Left lung (tissue), 4 donors: ENCODE measurements at regions not wholly inside any gene's neighbourhood (a gene's known extent, or its start where the extent isn't known, plus 50 kb on each side); places are given as distances from the start of the nearest gene placed in this dataset.

Source experiments
- ATAC-seq: fragments of 200-7000 bp; cut with Tn5 transposase; one replicate; pipeline ENCODE4 v1.9.1; 2020; ENCODE audit warnings: moderate library complexity
- DNase-seq, 4 donors: peaks; one replicate each; pipeline ENCODE4 v3.0.0-alpha.2; 2013 to 2020
- H3K27ac ChIP-seq, 2 donors: fragments of 200-600 bp; sonication (generic) in 1 of 2; one replicate each; pipeline versions ENCODE4 v1.5.0 to v1.8.0; 2020 to 2021
- H3K27me3 ChIP-seq, 2 donors: fragments of 200-600 bp; sonication (generic) in 1 of 2; one replicate each; pipeline versions ENCODE4 v1.5.0 to v1.8.0; 2020 to 2021
- H3K36me3 ChIP-seq, 2 donors: fragments of 200-600 bp; sonication (generic) in 1 of 2; one replicate each; pipeline versions ENCODE4 v1.5.0 to v1.8.0; 2020 to 2021
- H3K4me1 ChIP-seq, 2 donors: fragments of 200-600 bp; one replicate each; pipeline ENCODE4 v1.8.0; 2021
- H3K4me3 ChIP-seq, 2 donors: fragments of 200-600 bp; sonication (generic) in 1 of 2; one replicate each; pipeline versions ENCODE4 v1.5.0 to v1.8.0; 2020 to 2021; ENCODE audit warnings: mild to moderate bottlenecking in 1 of 2
- H3K9me3 ChIP-seq, 2 donors: fragments of 200-600 bp; sonication (generic) in 1 of 2; one replicate each; pipeline versions ENCODE4 v1.5.0 to v1.8.0; 2020 to 2021
- intact Hi-C, 2 donors: fragments of 100-400 bp; cut with DNase I; formaldehyde crosslinking; loops; one replicate each; pipeline versions ENCODE4 v1.11.2 to v1.14.2; 2022
- TF ChIP-seq, protein P1 (sequence below), 2 donors: fragments of 200-600 bp; sonication (generic) in 1 of 2; IDR thresholded peaks; one replicate each; pipeline versions ENCODE4 v1.5.0 to v1.8.0; 2021; ENCODE audit warnings: antibody characterized with exemption in 2 of 2
- donor health status: DM: no; HTN: yes; CAD: no.
- donor health status: DM: no; HTN: no; CAD: no.

DNA sequence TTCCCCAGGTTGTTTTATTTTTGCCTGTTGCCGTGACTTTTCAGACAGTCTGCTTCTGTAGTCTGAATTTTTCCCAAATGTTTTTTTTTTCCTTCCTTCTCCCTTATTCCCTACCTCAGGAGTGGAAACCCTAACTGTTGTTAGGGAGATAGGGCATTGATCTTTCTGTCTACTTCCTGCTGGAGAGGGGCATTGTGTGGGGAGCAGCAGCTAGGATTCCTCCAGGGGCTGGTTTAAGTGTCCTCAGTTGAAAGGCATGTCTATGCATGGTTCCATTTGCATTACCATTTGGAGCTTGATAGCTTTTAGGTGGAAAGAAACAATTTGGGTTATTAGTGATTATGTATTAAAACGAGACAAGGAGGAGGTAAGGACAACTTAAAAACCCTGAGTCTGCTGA is 383.9 kb downstream of the DCAF12L2 start:
- TF ChIP-seq, protein P1, sequence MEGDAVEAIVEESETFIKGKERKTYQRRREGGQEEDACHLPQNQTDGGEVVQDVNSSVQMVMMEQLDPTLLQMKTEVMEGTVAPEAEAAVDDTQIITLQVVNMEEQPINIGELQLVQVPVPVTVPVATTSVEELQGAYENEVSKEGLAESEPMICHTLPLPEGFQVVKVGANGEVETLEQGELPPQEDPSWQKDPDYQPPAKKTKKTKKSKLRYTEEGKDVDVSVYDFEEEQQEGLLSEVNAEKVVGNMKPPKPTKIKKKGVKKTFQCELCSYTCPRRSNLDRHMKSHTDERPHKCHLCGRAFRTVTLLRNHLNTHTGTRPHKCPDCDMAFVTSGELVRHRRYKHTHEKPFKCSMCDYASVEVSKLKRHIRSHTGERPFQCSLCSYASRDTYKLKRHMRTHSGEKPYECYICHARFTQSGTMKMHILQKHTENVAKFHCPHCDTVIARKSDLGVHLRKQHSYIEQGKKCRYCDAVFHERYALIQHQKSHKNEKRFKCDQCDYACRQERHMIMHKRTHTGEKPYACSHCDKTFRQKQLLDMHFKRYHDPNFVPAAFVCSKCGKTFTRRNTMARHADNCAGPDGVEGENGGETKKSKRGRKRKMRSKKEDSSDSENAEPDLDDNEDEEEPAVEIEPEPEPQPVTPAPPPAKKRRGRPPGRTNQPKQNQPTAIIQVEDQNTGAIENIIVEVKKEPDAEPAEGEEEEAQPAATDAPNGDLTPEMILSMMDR (IDR thresholded peaks at IDR 0.05): no peak
- Histone ChIP-seq H3K4me1 (no peaks in the 10 kb centered on the region), H3K27ac (no peak overlapping the region), H3K27me3 (no peaks in the 10 kb centered on the region), H3K36me3 (no peaks in the 10 kb centered on the region), H3K9me3 (no peaks in the 10 kb centered on the region), H3K4me3 (no peak overlapping the region)
- DNase-seq (no peak), ATAC-seq (no peak)
- intact Hi-C loops: no loop called here

DNA sequence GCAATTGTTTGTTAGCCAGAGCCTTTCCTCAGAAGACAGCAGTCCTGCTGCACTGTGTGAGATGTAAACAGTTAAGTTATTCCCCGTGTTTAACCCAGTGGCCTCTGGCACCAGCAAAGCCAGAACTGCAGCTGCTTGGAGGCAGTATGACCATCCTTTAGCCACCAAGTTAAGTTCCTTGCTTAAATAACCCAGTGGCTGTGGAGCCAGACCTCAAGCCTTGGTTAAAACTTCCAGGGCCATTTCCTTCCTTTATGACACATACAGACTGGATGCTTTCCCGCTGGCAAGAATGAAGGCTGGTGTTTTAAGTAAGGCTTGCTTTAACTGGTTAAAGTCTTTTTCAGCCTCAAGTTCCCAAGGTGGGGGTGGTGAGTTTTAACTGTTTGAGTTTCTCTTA is 379.8 kb downstream of the DCAF12L2 start:
- intact Hi-C loops: no loop called here
- TF ChIP-seq, protein P1 (IDR thresholded peaks at IDR 0.05): no peak
- Histone ChIP-seq H3K9me3 (no peaks in the 10 kb centered on the region), H3K4me1 (no peaks in the 10 kb centered on the region), H3K27me3 (no peaks in the 10 kb centered on the region), H3K27ac (no peak overlapping the region), H3K4me3 (no peak overlapping the region), H3K36me3 (no peaks in the 10 kb centered on the region)
- ATAC-seq (no peak), DNase-seq (no peak)

DNA sequence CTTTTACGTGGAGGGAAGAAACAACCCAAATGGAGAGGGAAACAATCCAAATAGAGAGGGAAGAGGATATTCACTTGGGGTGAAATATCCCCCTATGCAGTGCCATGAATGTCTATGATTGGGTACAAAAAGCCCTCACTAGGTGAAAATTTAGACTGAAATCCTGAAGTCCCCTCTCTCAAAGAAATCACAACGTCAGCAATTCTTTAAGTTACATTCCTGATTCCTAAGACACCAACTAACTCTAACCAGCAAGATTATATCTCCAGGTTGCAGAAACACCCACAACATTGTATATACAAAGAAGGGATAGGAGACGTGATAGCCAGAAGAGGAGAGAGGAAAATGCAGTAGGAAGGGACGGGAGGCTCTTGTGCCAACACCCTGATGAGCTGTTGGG is 374.3 kb downstream of the DCAF12L2 start:
- TF ChIP-seq, protein P1 (IDR thresholded peaks at IDR 0.05): no peak
- H3K27me3 ChIP-seq: no peaks in the 10 kb centered on the region
- no peaks in the 10 kb centered on the region for H3K9me3 ChIP-seq
- ATAC-seq: no peak
- no peak for DNase-seq
- H3K27ac ChIP-seq: no peak overlapping the region
- H3K4me1 ChIP-seq: no peaks in the 10 kb centered on the region
- intact Hi-C loops: no loop called here
- no peaks in the 10 kb centered on the region for H3K36me3 ChIP-seq
- no peak overlapping the region for H3K4me3 ChIP-seq

DNA sequence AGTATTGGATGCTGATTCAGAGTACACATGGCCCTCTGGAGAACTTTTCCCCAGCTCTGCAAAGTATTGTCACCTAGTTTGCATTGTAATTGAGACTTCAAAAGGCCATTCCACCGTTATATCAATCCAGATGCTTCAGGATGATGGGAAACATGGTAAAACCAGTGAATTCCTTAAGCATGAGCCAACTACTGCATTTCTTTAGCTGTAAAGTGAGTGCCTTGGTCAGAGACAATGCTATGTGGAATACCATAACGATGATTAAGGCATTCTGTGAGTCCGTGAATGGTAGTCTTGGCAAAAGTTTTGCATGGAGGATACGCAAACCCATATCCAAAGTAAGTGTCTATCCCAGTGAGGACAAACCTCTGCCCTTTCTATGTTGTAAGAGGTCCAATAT is 355.2 kb downstream of the DCAF12L2 start:
- intact Hi-C loops: no loop called here
- Histone ChIP-seq H3K36me3 (no peaks in the 10 kb centered on the region), H3K27me3 (no peaks in the 10 kb centered on the region), H3K4me3 (no peak overlapping the region), H3K9me3 (no peaks in the 10 kb centered on the region), H3K27ac (no peak overlapping the region), H3K4me1 (no peaks in the 10 kb centered on the region)
- TF ChIP-seq, protein P1 (IDR thresholded peaks at IDR 0.05): no peak
- no peak for ATAC-seq
- no peak for DNase-seq

DNA sequence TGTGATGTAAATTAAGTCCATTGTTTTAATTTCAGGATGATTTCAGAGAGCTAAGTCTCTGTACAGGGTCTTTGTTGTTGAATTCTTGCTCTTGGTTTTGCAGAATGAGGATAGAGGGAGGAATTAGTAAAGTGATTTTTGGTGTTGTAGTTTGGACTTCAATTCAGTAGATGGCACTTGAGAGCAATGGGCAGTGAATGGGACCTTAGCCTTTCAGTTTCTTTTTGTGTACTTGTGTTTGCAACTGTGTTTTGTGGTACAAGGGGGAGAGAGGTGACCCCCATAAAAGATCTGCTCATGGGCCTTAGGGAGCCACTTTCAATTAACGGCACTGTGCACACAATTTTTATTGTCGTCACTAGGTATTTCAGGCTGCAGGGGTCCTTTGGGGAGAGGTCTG is 340.0 kb downstream of the DCAF12L2 start:
- intact Hi-C loops: no loop called here
- H3K4me1 ChIP-seq: no peaks in the 10 kb centered on the region
- no peak for ATAC-seq
- TF ChIP-seq, protein P1 (IDR thresholded peaks at IDR 0.05): no peak
- no peak overlapping the region for H3K4me3 ChIP-seq
- no peak for DNase-seq
- no peaks in the 10 kb centered on the region for H3K36me3 ChIP-seq
- H3K27ac ChIP-seq: no peak overlapping the region
- H3K27me3 ChIP-seq: no peaks in the 10 kb centered on the region
- no peaks in the 10 kb centered on the region for H3K9me3 ChIP-seq
